BLaER1 (cell line): ENCODE measurements at regions not wholly inside any gene's neighbourhood (a gene's known extent, or its start where the extent isn't known, plus 50 kb on each side); places are given as distances from the start of the nearest gene placed in this dataset.

Experiments used
- H3K27ac ChIP-seq: shearing (Covaris generic); formaldehyde crosslinking; 2 replicates; pipeline ENCODE4 v1.8.1; 2022
- H3K27me3 ChIP-seq: shearing (Covaris generic); formaldehyde crosslinking; 2 replicates; pipeline ENCODE4 v1.8.1; 2022
- H3K36me3 ChIP-seq: shearing (Covaris generic); formaldehyde crosslinking; 2 replicates; pipeline ENCODE4 v1.8.1; 2022
- H3K4me1 ChIP-seq: shearing (Covaris generic); formaldehyde crosslinking; 2 replicates; pipeline ENCODE4 v1.8.1; 2022
- H3K4me2 ChIP-seq: shearing (Covaris generic); formaldehyde crosslinking; 2 replicates; pipeline ENCODE4 v1.8.1; 2022
- H3K4me3 ChIP-seq: shearing (Covaris generic); formaldehyde crosslinking; 2 replicates; pipeline ENCODE4 v1.8.1; 2022
- H3K9ac ChIP-seq: shearing (Covaris generic); formaldehyde crosslinking; 2 replicates; pipeline ENCODE4 v1.8.1; 2022
- H3K9me3 ChIP-seq: shearing (Covaris generic); formaldehyde crosslinking; 2 replicates; pipeline ENCODE4 v1.8.1; 2022
- H4K20me1 ChIP-seq: shearing (Covaris generic); formaldehyde crosslinking; 2 replicates; pipeline ENCODE4 v1.8.1; 2022
- Cebpa-rat ChIP-seq: shearing (Covaris generic); IDR thresholded peaks from 2 replicates; pipeline ENCODE4 v1.8.1; 2022

DNA sequence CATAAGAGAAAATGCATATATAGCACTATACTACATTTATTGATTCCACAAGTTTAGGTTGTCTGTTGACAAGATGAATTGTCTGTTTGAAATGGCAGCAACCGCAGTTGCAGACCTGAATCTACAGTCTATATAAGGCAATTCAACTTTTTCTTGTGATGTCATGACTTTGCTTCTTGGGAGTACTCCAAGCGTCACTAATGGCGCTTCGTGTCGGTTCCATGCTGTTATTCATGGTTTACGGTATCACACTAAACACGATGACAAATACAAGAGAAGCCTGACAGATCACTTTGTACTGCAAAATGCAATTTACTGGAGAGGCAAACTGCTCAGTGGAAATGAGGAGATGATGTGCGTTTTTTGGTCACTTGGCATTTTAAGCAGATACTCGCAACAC, 280.3 kb upstream of the TCF21 start:
- H3K9me3 ChIP-seq: no peaks in the 10 kb centered on the region
- H4K20me1 ChIP-seq: no peaks in the 10 kb centered on the region
- H3K4me2 ChIP-seq: no peak overlapping the region
- no peak for TF ChIP-seq Cebpa-rat
- no peaks in the 10 kb centered on the region for H3K27me3 ChIP-seq
- no peaks in the 10 kb centered on the region for H3K4me1 ChIP-seq
- no peak overlapping the region for H3K9ac ChIP-seq
- H3K27ac ChIP-seq: no peak overlapping the region
- no peaks in the 10 kb centered on the region for H3K36me3 ChIP-seq
- no peak overlapping the region for H3K4me3 ChIP-seq

DNA sequence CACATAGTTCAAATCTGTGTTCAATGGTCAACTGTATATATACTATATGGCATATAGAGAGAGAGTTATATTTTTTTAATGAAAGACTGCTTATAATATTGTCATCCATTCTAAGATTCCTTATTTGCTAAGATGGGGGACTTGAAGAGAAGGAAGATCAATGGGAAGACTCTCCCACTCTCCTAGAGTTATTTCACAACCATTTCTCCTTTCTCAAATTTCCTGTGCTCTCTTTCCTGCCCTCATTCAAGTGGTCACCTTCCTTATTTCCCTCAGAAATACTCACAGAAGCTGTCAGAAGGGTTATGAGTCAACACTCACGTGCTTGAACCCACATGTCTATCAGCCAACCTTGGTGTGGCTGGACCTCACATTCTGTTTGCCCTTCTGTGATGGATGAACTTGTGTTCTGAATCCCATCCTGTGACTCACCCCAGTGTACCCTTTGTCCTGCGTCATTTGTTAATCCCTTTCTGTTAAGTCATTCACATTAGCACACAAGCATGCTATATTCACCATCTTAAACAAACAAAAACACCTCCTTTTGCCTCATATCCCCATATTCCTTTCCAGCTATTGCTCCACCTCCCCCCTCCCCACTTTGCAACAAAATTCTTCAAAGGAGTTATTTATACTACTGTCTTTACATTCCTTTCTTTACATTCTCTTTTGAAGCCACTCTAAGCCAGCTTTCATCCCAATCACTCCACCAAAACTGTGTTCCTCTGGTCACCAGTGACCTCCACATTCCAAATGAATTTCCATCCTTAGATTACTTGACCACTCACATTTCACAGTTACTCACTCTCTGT, 279.3 kb upstream of the TCF21 start:
- Histone ChIP-seq H3K36me3 (no peaks in the 10 kb centered on the region), H3K4me3 (no peak overlapping the region), H3K4me1 (no peaks in the 10 kb centered on the region), H3K9ac (no peak overlapping the region), H4K20me1 (no peaks in the 10 kb centered on the region), H3K4me2 (no peak overlapping the region), H3K9me3 (no peaks in the 10 kb centered on the region), H3K27me3 (no peaks in the 10 kb centered on the region), H3K27ac (no peak overlapping the region)
- no peak for TF ChIP-seq Cebpa-rat

DNA sequence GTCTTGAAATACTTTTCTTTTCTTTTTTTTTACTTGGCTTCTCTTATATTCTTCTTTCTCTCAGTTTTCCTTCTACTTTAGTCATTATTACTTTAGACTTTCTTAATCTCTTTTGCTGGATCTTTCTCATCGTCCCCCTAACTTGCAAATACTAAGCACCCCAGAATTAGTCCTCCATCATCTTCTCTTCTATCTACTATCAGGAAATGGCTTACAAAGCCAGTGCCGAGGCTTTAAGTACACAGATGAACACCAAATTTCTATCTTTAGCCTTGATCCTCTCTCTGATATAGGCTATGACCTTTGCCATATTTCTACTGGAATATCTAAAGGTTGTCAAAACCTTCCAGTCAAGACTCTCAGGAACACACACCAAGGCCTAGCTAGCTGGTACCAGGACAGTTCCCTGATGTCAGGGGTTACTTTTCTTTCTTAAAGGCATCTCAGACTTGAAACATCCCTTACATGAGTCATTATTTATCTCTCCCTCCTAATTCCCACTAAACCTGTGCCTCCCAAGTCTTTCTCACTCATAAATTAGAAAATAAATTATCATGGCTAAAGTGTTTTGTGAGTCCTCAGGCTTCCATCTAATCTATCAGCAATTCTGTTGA, 278.6 kb upstream of the TCF21 start:
- no peak for TF ChIP-seq Cebpa-rat
- no peak overlapping the region for H3K9ac ChIP-seq
- H4K20me1 ChIP-seq: no peaks in the 10 kb centered on the region
- no peak overlapping the region for H3K4me3 ChIP-seq
- no peaks in the 10 kb centered on the region for H3K4me1 ChIP-seq
- H3K9me3 ChIP-seq: 0 out of 2 replicates have a peak, but pooled peaks cover 2% of the 10 kb centered on the region
- no peaks in the 10 kb centered on the region for H3K27me3 ChIP-seq
- no peak overlapping the region for H3K4me2 ChIP-seq
- no peaks in the 10 kb centered on the region for H3K36me3 ChIP-seq
- H3K27ac ChIP-seq: no peak overlapping the region

DNA sequence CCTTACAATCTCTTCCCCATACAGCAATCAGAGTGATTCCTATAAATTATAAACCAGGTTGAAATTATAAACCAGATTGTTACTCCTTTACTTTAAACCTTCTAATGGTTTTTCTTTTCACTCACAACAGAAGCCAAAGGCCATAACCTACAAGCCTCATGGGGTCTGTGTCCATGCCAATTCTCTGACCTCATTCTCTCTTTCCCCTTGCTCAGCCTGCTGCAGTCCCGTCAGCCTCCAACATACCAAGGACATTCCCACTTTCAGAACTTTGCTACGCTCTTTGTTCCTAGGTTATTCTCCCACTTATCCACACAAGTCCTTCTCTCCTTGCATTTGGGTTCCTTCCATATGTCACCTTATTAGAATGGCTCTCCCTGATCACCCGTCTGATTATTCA, 277.9 kb upstream of the TCF21 start:
- no peaks in the 10 kb centered on the region for H3K36me3 ChIP-seq
- 0 out of 2 replicates have a peak, but pooled peaks cover 3% of the 10 kb centered on the region for H3K9me3 ChIP-seq
- H4K20me1 ChIP-seq: no peaks in the 10 kb centered on the region
- no peak overlapping the region for H3K9ac ChIP-seq
- no peak overlapping the region for H3K4me3 ChIP-seq
- H3K27me3 ChIP-seq: no peaks in the 10 kb centered on the region
- no peak for TF ChIP-seq Cebpa-rat
- H3K27ac ChIP-seq: no peak overlapping the region
- H3K4me2 ChIP-seq: no peak overlapping the region
- H3K4me1 ChIP-seq: no peaks in the 10 kb centered on the region

DNA sequence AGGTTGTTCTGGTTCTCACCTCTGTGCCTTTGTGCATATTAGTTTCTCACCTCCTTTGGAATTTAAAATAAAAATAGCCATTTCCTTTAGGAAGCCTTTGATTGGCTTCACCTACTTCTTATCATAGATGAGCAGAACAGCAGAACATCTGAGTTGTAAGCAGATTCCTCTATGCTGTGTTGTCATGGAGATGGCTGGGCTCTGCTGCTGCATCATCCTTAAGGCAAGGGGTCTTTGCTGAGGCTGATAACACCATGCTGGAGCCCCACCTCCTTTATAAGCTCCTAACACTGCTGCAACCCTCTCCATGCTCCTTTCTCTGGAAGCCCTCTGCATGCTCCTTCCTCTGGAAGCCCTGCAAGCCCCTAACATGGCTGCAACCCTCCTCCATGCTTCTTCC, 276.5 kb upstream of the TCF21 start:
- Histone ChIP-seq H3K27me3 (no peaks in the 10 kb centered on the region), H3K9me3 (0 out of 2 replicates have a peak, but pooled peaks cover 3% of the 10 kb centered on the region), H3K4me2 (no peak overlapping the region), H3K9ac (no peak overlapping the region), H3K36me3 (no peaks in the 10 kb centered on the region), H3K27ac (no peak overlapping the region), H3K4me1 (no peaks in the 10 kb centered on the region), H4K20me1 (no peaks in the 10 kb centered on the region), H3K4me3 (no peak overlapping the region)
- no peak for TF ChIP-seq Cebpa-rat

DNA sequence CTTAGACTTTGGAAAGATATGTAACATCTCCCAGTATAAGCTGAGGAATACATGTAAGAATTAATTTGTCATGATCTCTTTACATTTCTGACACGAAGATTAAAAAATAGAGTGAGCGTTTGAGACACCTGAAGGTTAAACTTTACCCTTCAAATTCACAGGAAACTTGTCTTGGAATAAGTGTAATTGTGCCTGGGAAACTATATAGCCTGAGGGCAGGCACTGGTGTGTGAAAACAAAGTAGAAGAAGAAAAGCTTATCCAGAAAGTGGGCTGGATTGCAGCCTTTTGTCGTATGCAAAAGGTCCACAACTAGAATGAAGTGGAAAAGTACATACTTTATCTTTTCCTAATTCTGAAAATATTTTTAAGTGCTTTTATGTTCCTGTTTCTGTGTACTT, 275.7 kb upstream of the TCF21 start:
- TF ChIP-seq Cebpa-rat: no peak
- 0 out of 2 replicates have a peak, but pooled peaks cover 3% of the 10 kb centered on the region for H3K9me3 ChIP-seq
- no peak overlapping the region for H3K4me3 ChIP-seq
- H4K20me1 ChIP-seq: no peaks in the 10 kb centered on the region
- no peak overlapping the region for H3K9ac ChIP-seq
- no peaks in the 10 kb centered on the region for H3K27me3 ChIP-seq
- no peak overlapping the region for H3K4me2 ChIP-seq
- no peaks in the 10 kb centered on the region for H3K4me1 ChIP-seq
- no peaks in the 10 kb centered on the region for H3K36me3 ChIP-seq
- H3K27ac ChIP-seq: no peak overlapping the region

DNA sequence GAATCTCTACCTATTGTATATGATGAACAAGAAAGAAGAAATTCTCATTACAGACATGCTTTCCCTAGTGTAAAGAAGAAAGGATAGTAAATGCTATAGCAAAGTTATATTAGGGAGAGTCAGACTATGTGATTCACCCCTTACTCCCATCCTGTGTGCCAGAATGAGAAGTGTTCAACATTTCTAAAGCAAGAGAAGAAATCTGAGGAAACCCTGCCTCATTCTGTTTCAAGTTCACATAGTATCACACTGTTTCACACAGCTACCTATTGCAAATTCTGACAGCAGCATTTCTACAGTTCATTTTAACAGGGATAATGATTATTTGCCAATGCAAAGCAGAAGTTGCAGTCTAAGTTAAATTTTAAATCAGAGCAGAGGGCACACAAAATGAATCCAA, 267.2 kb upstream of the TCF21 start:
- no peak overlapping the region for H3K27ac ChIP-seq
- no peaks in the 10 kb centered on the region for H3K36me3 ChIP-seq
- H3K9ac ChIP-seq: no peak overlapping the region
- no peak overlapping the region for H3K4me3 ChIP-seq
- H3K27me3 ChIP-seq: no peaks in the 10 kb centered on the region
- no peaks in the 10 kb centered on the region for H3K4me1 ChIP-seq
- H3K4me2 ChIP-seq: no peak overlapping the region
- H3K9me3 ChIP-seq: no peaks in the 10 kb centered on the region
- no peaks in the 10 kb centered on the region for H4K20me1 ChIP-seq
- TF ChIP-seq Cebpa-rat: no peak

DNA sequence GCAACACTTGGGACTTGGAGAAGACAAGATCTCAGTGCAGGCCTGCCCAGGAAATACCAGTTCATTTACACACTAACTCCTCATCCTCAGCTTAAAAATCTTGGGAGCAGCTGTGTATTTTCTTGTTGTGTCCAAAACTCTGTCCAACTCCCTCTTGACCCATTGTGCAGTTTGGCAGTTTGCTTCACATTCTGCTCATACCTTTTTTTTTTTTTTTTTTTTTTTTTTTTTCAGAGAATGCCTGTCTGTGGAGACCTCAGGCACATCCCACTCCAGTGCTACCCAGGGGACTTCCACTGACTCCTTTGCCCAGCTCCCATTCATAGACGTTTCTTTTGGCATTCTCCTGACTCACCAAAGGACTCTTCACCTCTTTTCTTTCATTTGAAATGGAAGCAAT, 265.8 kb upstream of the TCF21 start:
- no peak overlapping the region for H3K27ac ChIP-seq
- H3K9me3 ChIP-seq: no peaks in the 10 kb centered on the region
- H3K4me1 ChIP-seq: no peaks in the 10 kb centered on the region
- H3K4me2 ChIP-seq: no peak overlapping the region
- no peaks in the 10 kb centered on the region for H4K20me1 ChIP-seq
- no peak for TF ChIP-seq Cebpa-rat
- H3K9ac ChIP-seq: no peak overlapping the region
- no peaks in the 10 kb centered on the region for H3K36me3 ChIP-seq
- H3K4me3 ChIP-seq: no peak overlapping the region
- no peaks in the 10 kb centered on the region for H3K27me3 ChIP-seq

DNA sequence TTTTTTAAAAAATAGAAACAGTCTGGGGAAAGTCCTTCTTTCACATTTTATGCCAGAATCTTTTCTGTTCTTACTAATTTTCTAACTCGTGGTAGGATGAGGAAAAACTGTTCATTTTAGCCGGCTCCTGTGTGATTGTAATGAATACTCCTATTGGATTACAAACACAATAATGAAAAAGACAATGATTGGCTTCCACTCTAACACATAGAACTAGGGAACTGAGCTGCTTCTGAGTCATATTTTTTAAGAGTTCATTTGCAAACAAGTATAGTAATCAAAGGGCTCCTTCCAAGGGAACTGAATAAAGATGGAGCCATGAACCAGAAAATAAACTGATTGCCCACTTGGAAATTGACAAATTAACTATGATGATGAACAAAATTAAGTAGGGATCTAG, 265.3 kb upstream of the TCF21 start:
- H3K4me1 ChIP-seq: no peaks in the 10 kb centered on the region
- no peak overlapping the region for H3K4me3 ChIP-seq
- H3K27ac ChIP-seq: no peak overlapping the region
- H3K9ac ChIP-seq: no peak overlapping the region
- H3K36me3 ChIP-seq: no peaks in the 10 kb centered on the region
- no peak for TF ChIP-seq Cebpa-rat
- no peak overlapping the region for H3K4me2 ChIP-seq
- H4K20me1 ChIP-seq: no peaks in the 10 kb centered on the region
- H3K27me3 ChIP-seq: no peaks in the 10 kb centered on the region
- no peaks in the 10 kb centered on the region for H3K9me3 ChIP-seq

DNA sequence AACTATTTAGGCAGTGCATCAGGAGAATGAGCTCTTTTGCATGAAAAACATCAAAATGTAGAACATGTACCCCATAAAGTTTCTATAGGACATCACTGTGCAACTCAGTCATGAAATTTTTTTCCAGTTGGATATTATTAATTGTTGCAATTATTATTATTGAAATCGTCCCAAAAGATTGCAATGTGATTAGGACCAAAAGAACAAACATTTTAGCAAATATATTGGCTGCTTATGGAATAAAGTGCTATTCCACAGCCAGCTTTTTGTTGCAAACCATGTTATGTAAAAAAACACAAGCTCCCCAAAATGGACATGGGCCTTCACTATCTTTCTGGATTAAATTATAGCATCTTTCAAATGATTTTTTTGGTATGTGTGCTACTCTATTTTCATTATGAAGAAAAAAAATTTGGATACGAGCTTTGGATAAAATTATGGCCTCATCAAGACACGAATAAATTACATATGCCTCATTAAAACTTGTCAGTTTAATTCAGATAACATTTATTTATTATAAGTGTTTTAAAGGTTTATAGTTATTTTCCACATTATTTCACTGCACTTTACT, 262.7 kb upstream of the TCF21 start:
- no peaks in the 10 kb centered on the region for H3K4me1 ChIP-seq
- H3K36me3 ChIP-seq: no peaks in the 10 kb centered on the region
- H4K20me1 ChIP-seq: no peaks in the 10 kb centered on the region
- no peaks in the 10 kb centered on the region for H3K27me3 ChIP-seq
- TF ChIP-seq Cebpa-rat: no peak
- H3K27ac ChIP-seq: no peak overlapping the region
- no peaks in the 10 kb centered on the region for H3K9me3 ChIP-seq
- H3K4me3 ChIP-seq: no peak overlapping the region
- no peak overlapping the region for H3K4me2 ChIP-seq
- H3K9ac ChIP-seq: no peak overlapping the region
